Upper lobe of left lung (tissue), 4 donors: ENCODE measurements at regions not wholly inside any gene's neighbourhood (a gene's known extent, or its start where the extent isn't known, plus 50 kb on each side); places are given as distances from the start of the nearest gene placed in this dataset.

Experiments used
- POLR2A ChIP-seq, 4 donors: fragments of 450-650 bp; IDR thresholded peaks; one replicate each; pipeline ENCODE4 v1.5.1; 2016 to 2017; ENCODE audit warnings: antibody characterized with exemption in 4 of 4, mild to moderate bottlenecking in 2 of 4
- TF ChIP-seq, protein P1 (sequence below), 6 experiments: fragments of 450-650 bp in 4 of 6; fragments of 200-600 bp in 2 of 6; sonication (generic) in 2 of 6; IDR thresholded peaks; one replicate each; pipeline ENCODE4 v1.5.1; 2016 to 2019; ENCODE audit warnings: antibody characterized with exemption in 6 of 6

DNA sequence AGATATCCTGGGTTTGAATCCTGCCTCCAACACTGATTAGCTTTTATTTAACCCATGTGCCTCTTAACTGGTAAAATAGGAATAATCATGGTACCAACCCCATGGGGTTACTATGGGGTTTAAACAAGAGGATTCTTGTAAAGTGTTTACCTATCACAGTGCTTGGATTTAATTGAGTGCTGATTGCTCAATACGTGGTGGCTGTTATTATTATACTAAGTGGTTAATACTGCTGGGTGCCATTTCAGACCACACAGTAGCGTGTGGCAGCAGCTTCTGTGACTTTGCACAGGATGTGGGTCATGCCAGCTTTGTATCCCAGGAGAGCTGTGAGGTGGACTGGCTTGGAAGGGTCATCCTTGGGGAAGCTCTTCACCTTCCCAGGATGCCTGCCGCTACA is 177.2 kb downstream of the SEC23IP start:
- TF ChIP-seq, protein P1, sequence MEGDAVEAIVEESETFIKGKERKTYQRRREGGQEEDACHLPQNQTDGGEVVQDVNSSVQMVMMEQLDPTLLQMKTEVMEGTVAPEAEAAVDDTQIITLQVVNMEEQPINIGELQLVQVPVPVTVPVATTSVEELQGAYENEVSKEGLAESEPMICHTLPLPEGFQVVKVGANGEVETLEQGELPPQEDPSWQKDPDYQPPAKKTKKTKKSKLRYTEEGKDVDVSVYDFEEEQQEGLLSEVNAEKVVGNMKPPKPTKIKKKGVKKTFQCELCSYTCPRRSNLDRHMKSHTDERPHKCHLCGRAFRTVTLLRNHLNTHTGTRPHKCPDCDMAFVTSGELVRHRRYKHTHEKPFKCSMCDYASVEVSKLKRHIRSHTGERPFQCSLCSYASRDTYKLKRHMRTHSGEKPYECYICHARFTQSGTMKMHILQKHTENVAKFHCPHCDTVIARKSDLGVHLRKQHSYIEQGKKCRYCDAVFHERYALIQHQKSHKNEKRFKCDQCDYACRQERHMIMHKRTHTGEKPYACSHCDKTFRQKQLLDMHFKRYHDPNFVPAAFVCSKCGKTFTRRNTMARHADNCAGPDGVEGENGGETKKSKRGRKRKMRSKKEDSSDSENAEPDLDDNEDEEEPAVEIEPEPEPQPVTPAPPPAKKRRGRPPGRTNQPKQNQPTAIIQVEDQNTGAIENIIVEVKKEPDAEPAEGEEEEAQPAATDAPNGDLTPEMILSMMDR (IDR thresholded peaks at IDR 0.05): no peak
- no peak for TF ChIP-seq POLR2A (IDR thresholded peaks at IDR 0.05)
